Glomerular visceral epithelial cell (primary cell): ENCODE measurements at regions not wholly inside any gene's neighbourhood (a gene's known extent, or its start where the extent isn't known, plus 50 kb on each side); places are given as distances from the start of the nearest gene placed in this dataset.

Experiments used
- DNase-seq: peaks from one replicate; pipeline ENCODE4 v3.0.0-alpha.2; 2016; ENCODE audit errors: extremely low spot score

DNA sequence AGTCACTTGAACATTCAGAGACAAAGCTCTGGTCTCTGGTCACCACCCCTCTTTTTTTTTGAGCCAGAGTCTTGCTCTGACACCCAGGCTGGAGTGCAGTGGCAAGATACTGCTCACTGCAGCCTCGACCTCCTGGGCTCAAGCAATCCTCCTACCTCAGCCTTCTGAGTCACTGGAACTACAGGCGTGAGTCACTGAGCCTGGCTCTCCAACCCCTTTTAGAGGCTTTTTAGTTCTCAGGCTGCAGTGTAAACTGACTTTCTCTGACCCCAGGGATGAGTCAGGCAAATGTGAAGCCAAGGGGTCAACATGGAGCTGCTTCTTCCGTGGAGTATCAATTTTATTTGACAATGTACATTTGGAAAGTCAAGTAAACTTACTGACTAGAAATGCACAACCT is 229.2 kb downstream of the PTTG2 start:
- DNase-seq = peak; percentile 79

- DNase-seq = peak; percentile 66
These were observed 230.6 kb downstream of the PTTG2 start for GRCh38 chr4:38190717-38191178.

GRCh38 chr4:38192516-38192915 is 232.3 kb downstream of the PTTG2 start:
- no peak for DNase-seq

- DNase-seq = peak; percentile 25
These were observed 233.2 kb downstream of the PTTG2 start for GRCh38 chr4:38193236-38193863.

DNA sequence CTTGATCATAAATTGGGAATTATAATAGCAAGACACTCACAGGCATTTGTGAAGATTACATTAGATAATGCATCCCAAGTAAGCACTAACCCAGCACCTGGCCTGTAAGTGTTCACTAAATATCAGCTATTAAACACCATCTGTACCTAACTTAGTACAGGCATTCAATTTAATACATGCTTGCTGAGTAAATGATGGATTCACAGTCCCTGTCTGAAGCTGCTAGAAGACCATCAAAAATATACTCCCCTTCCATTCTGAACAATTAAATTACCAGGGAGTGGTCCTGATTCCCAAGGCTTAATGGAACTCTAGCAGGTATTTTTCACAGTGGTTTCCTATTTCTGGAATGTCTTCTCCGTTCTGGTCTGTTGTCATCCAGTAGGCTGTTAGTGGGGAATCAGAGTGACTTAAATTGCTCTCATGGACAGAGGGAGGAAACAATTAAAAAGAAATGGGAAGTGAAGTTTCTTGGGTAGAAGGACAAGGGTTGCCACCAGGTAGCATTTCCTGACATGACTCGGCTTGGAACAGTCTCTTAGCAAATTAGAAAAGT is 233.9 kb downstream of the PTTG2 start:
- no peak for DNase-seq

DNA sequence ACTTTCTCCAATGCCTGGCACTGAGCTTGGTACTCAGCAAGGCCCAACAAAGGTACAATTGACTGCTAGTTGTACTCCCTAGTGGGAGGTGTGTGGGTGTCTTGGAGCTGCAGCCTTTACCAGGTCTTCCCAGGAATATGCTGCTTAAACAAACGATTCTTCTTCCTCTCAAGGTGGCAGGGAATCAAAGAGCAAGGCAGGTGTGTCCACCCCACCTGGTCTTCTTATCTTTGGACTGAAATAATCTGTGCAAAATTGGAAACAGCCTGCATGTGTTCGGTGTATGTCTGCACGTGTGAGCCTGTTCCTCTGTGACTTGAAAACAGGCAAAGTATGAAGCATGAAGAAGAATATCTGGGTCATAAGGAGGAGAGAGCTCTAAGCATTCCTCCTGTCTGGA is 235.3 kb downstream of the PTTG2 start:
- no peak for DNase-seq

GRCh38 chr4:38195911-38196310 is 235.7 kb downstream of the PTTG2 start:
- DNase-seq = no peak

DNA sequence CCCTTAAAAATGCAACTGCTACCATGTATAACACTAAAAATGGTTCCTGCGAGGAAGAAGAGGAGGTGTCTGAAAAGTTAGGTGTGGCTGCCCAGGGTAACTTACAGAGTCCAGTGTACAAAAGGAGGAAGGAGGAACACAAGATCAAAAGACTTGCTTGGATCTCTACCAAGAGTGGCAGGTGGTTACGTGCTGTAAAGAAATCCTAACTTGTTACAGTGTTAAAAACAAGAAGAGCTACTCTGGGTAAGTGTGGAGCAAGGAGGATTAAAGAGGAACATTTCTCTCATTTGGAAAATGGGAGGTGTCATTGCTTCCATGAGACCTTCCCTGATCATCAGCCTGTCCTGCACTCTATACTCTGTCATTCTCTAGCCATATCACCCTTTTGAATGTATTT is 242.0 kb downstream of the PTTG2 start:
- DNase-seq = no peak

DNA sequence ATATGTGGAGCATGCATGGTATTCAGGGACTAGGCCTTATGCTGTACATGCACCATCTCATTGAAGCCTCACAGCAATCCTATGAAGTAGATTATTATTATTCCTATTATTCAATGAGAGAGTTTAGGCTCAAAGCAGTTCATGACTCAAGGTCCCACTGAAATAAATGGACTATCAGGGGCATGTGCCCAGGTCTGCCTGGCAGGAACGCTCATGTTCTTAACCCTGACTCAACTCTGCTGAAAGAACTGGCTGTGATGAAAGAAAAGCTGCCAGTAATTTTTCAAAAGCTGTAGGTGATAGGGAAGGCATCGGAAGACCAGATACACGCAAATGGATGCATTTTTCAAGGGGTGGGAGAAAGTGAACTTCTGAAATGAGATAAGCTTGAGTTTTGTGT is 243.4 kb downstream of the PTTG2 start:
- no peak for DNase-seq

DNA sequence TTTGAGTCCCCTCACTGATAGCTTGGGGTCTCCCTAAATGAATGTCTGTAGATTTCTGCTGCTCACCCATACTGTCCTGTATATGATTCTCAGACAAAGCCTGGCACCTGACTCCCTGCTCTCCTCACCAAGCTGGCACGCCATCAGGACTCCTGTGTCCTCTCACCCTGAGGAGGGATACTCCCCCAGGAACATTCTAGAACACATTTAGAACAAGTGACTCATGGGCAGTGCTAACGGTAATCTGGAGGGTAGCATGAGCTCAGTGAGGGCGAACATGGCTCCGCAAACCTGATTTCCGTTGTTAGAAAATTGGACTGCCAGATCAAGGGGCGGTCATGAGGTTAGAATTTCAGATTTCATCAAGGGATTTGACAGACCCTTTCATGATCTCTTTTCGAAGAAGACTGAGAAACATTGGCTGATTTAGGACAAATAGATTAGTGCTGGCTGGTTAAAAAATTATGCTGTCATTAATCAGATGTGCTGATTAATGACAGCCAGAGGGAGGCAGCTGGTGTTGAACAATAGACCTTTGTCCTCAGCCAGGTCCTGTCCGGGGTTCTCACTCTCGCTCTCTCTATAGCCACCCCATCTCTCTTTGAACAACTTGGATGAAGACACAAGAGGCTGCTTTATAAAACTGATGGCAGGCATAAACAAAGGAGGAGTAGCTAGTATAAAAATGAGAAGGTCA is 244.3 kb downstream of the PTTG2 start:
- DNase-seq = no peak

DNA sequence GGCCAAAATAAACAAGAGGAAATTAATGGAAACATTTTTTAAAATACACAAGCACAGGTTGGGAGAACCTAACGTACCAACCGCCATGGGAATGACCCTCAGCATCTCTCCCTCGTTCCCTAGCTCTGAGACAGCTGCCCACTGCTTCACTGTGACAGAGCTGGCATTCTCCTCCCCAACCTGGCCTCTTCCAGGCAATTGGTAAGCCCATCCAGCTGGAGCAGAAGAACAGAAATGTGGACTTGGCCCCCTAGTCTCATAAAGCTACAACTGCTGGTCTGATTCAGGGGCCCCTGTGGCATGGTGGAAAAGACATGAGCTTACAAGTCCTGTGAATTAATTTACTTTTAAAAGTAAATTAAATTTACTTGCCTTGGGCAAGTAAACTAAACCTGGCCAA is 245.1 kb downstream of the PTTG2 start:
- no peak for DNase-seq

DNA sequence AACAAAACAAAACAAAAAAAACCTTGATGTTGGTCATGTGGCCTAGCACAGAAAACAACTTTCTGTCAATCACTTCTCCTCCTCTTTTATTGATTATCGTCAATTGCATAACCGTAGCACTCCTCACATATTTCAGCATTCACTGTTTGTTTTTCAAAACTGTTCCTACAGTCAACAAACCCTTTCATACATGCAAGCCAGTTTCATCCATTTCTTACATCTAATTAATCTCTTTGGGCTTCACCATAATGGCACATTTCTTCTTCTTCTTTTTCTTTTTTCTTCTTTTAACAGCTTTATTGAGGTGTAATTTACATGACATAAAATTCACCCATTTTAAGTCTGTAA is 246.9 kb downstream of the PTTG2 start:
- DNase-seq = no peak

DNA sequence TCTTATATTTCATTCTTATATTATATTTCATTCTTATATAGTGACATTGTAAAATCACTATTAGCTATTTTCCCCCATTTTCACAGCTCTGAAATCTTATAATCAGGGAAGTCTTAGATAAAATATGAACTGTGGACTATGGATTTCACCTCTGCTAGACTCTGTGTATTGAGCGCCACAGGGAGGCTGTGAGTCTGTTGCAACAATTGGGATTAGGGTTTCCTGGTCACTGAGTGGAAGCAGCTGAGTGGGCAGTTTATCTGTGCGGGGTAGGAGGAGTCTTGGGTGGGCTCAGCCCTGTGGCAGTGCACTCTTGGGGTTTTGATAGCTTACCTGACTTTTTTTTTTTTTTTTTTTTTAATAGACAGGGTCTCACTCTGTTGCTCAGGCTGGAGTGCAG is 249.5 kb downstream of the PTTG2 start:
- DNase-seq = no peak

- DNase-seq = no peak
These were observed 250.4 kb downstream of the PTTG2 start for GRCh38 chr4:38210396-38211114.

- no peak for DNase-seq
These were observed 251.7 kb downstream of the PTTG2 start for GRCh38 chr4:38211885-38212284.

GRCh38 chr4:38213083-38213805 is 253.0 kb downstream of the PTTG2 start:
- DNase-seq = no peak

GRCh38 chr4:38222892-38223291 is 262.7 kb downstream of the PTTG2 start:
- no peak for DNase-seq

- no peak for DNase-seq
These were observed 263.1 kb downstream of the PTTG2 start for GRCh38 chr4:38223306-38223705.

DNA sequence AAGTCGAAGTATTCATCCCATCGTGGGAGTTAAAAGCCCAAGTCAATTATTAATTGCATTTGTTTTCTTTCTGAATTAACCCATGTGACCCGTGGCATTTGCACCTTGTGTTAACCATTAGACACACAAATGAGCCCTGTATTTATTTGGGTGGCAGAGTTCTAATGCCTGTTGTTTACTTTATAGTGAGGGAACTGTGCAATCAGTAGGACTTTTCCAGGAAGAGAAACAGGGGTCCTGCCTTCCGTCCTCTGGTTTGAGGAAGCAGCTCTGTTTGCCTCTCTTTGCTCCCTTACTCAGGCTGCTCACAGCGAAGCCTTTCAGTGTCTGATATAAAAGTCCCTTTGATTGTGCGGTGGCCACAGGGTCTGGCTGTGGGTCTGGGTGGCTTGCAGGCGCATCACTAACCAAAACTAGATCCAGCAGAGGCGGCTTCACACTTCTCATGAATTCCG is 263.6 kb downstream of the PTTG2 start:
- no peak for DNase-seq

DNA sequence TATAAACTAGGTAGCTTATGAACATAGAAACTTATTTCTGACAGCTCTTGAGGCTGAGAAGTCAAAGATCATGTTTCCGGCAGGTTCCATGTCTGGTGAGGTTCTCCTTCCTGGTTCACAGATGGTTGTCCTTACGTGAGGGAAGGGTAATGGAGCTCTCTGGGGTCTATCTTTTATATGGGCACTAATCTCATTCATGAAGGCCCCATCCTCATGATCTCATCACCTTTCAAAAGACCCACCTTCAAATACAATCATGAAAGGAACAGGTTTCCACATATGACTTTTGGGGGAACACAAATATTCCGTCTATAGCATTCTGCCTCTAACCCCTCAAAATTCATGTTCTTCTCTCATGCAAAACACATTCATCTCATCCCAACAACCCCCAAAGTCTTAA is 264.7 kb downstream of the PTTG2 start:
- DNase-seq = no peak

- DNase-seq = no peak
These were observed 266.0 kb downstream of the PTTG2 start for GRCh38 chr4:38226170-38226569.
